AG04449 (cell line): ENCODE measurements at regions not wholly inside any gene's neighbourhood (a gene's known extent, or its start where the extent isn't known, plus 50 kb on each side); places are given as distances from the start of the nearest gene placed in this dataset.

Experiments
- CTCF ChIA-PET: fragments of 350-600 bp; formaldehyde crosslinking; extraction: SDS; loops from one replicate; lab custom pipeline; 2021; ENCODE audit warnings: antibody characterized with exemption; lab: Yijun Ruan, JAX
- POLR2A ChIA-PET: fragments of 400-600, 350-600 bp; formaldehyde crosslinking; extraction: SDS; loops from one replicate; lab custom pipeline; 2020; ENCODE audit warnings: antibody characterized with exemption, inconsistent platforms; lab: Yijun Ruan, JAX
- DNase-seq: peaks from one replicate; pipeline ENCODE4 v3.0.0-alpha.2; 2010; ENCODE audit warnings: low read depth, low spot score
- H3K4me3 ChIP-seq: 2 replicates; pipeline ENCODE4 v1.5.1; 2011; ENCODE audit warnings: low read depth, mild to moderate bottlenecking, control low read depth, low read length
- CTCF ChIP-seq: IDR thresholded peaks from one replicate; pipeline ENCODE4 v1.5.1; 2011; ENCODE audit warnings: mild to moderate bottlenecking, moderate library complexity, low read length, control low read depth, inconsistent platforms; ENCODE audit not compliant: insufficient read depth; ENCODE audit errors: missing control alignments

- TF ChIP-seq CTCF, result peak; percentile 44
- ChIA-PET POLR2A (interaction anchor here (1.0 kb wide), 1 partner anchor 9 kb away, joined by 3 read pairs; no protein-coding TSS in a partner anchor), CTCF (interaction anchor here (0.7 to 1.5 kb wide), 4 partner anchors 9 to 14 kb away, joined by 3 to 7 read pairs (median 4); no protein-coding TSS in a partner anchor)
- peak; percentile 70 for DNase-seq
- H3K4me3 ChIP-seq, result no peak overlapping the region
These were observed 262.7 kb downstream of the DLEU7 start for GRCh38 chr13:50580684-50581305.

GRCh38 chr13:50581586-50582196, 261.8 kb downstream of the DLEU7 start:
- POLR2A ChIA-PET, result interaction anchor here (1.0 kb wide), 1 partner anchor 8 kb away, joined by 3 read pairs; no protein-coding TSS in a partner anchor
- DNase-seq, result no peak
- TF ChIP-seq CTCF, result no peak
- CTCF ChIA-PET, result interaction anchor here (0.6 to 1.5 kb wide), 5 partner anchors 9 to 42 kb away, joined by 3 to 7 read pairs (median 4); no protein-coding TSS in a partner anchor
- H3K4me3 ChIP-seq, result no peak overlapping the region

GRCh38 chr13:50584856-50585580, 258.5 kb downstream of the DLEU7 start:
- DNase-seq, result no peak
- ChIA-PET CTCF (interaction anchor here (0.6 to 1.2 kb wide), 4 partner anchors 148 to 409 kb away, joined by 3 to 5 read pairs (median 4); no protein-coding TSS in a partner anchor), POLR2A (no interaction called here)
- no peak overlapping the region for H3K4me3 ChIP-seq
- no peak for TF ChIP-seq CTCF

GRCh38 chr13:50585674-50586413, 257.6 kb downstream of the DLEU7 start:
- no peak overlapping the region for H3K4me3 ChIP-seq
- CTCF ChIA-PET, result interaction anchor here (0.6 to 1.0 kb wide), 2 partner anchors 215 to 410 kb away, joined by 3 to 5 read pairs; no protein-coding TSS in a partner anchor
- no peak for DNase-seq
- POLR2A ChIA-PET, result no interaction called here
- TF ChIP-seq CTCF, result no peak

- no peak for TF ChIP-seq CTCF
- ChIA-PET CTCF (no interaction called here), POLR2A (no interaction called here)
- no peak overlapping the region for H3K4me3 ChIP-seq
- no peak for DNase-seq
These were observed 256.9 kb downstream of the DLEU7 start for GRCh38 chr13:50586414-50587083.
